HepG2 (cell line): ENCODE measurements at regions not wholly inside any gene's neighbourhood (a gene's known extent, or its start where the extent isn't known, plus 50 kb on each side); places are given as distances from the start of the nearest gene placed in this dataset.

Experiments used
- ATAC-seq: fragments of 200-7000 bp; cut with Tn5 transposase; 3 replicates; pipeline ENCODE4 v1.9.1; 2020; ENCODE audit warnings: mild to moderate bottlenecking, moderate library complexity
- BruUV-seq: library from RNA; stranded (reverse); fragments of 400-500 nt; replicated peaks from 2 replicates; lab custom pipeline; 2021; lab: Mats Ljungman, UMichigan
- CTCF ChIA-PET: fragments of 300-600 bp; formaldehyde crosslinking; extraction: SDS; loops from one replicate; lab custom pipeline; 2021; ENCODE audit warnings: low total read pairs, inconsistent platforms, low intra/inter-chr PET ratio; lab: Yijun Ruan, JAX
- POLR2A ChIA-PET: fragments of 350-600 bp; sonication (Branson Sonifier 250); formaldehyde crosslinking; loops from one replicate; lab custom pipeline; 2020; ENCODE audit warnings: antibody characterized with exemption, inconsistent platforms; lab: Yijun Ruan, JAX
- DNase-seq: peaks from one replicate; pipeline ENCODE4 v3.0.0-alpha.2; 2015; ENCODE audit warnings: low spot score
- FAIRE-seq: peaks from 3 replicates; lab custom pipeline; 2011; peaks lifted over from hg19 to GRCh38; lab: Jason Lieb, UNC
- H2AFZ ChIP-seq: one replicate; pipeline ENCODE4 v1.6.1; 2011; ENCODE audit warnings: low read length, inconsistent platforms
- H3K27ac ChIP-seq: fragments of 300-600 bp; 3 replicates; pipeline ENCODE4 v1.8.0; 2011; ENCODE audit warnings: mixed run types, mild to moderate bottlenecking, mixed read lengths, low read length, inconsistent platforms; ENCODE audit not compliant: insufficient read depth; ENCODE audit errors: extremely low read length
- H3K27me3 ChIP-seq, 2 experiments: fragments of 200-600 bp in 1 of 2; 2 replicates in 1 of 2; 3 replicates in 1 of 2; pipeline versions ENCODE4 v1.6.0 to v1.8.0; 2011; ENCODE audit warnings: low read length in 2 of 2, mild to moderate bottlenecking in 2 of 2, moderate library complexity in 2 of 2, inconsistent platforms in 1 of 2; ENCODE audit not compliant: insufficient read depth in 2 of 2, control insufficient read depth in 1 of 2
- H3K36me3 ChIP-seq, 2 experiments: fragments of 200-600 bp in 1 of 2; replicated peaks in 1 of 2; 2 replicates in 1 of 2; 3 replicates in 1 of 2; pipeline versions ENCODE4 v1.5.1 to v1.8.0; 2011; ENCODE audit warnings: low read length in 2 of 2, inconsistent platforms in 1 of 2; ENCODE audit not compliant: insufficient read depth in 2 of 2, control insufficient read depth in 1 of 2
- H3K4me1 ChIP-seq: 2 replicates; pipeline ENCODE4 v1.5.1; 2012; ENCODE audit warnings: low read length, inconsistent platforms; ENCODE audit not compliant: insufficient read depth
- H3K4me2 ChIP-seq: 2 replicates; pipeline ENCODE4 v1.6.0; 2011; ENCODE audit warnings: low read depth, low read length, inconsistent platforms
- H3K4me3 ChIP-seq, 3 experiments: fragments of 200-600 bp in 1 of 3; sonication (generic), shearing (Covaris generic) in 1 of 3; replicated peaks in 1 of 3; 2 replicates each; pipeline ENCODE4 v1.5.1; 2011 to 2016; ENCODE audit warnings: low read length in 3 of 3, inconsistent platforms in 2 of 3, low read depth in 2 of 3, mild to moderate bottlenecking in 2 of 3, control low read depth in 1 of 3, mixed read lengths in 1 of 3; ENCODE audit not compliant: insufficient read depth in 1 of 3
- H3K79me2 ChIP-seq: one replicate; pipeline ENCODE4 v1.6.1; 2011; ENCODE audit warnings: low read length, inconsistent platforms; ENCODE audit not compliant: insufficient read depth
- H3K9ac ChIP-seq: 2 replicates; pipeline ENCODE4 v1.6.0; 2011; ENCODE audit warnings: mild to moderate bottlenecking, low read depth, low read length, inconsistent platforms; ENCODE audit not compliant: insufficient read depth
- H3K9me3 ChIP-seq: 2 replicates; pipeline ENCODE4 v1.5.1; 2012; ENCODE audit warnings: mild to moderate bottlenecking, low read length
- H4K20me1 ChIP-seq: 2 replicates; pipeline ENCODE4 v1.6.0; 2011; ENCODE audit warnings: inconsistent platforms, mild to moderate bottlenecking, low read length, moderate library complexity; ENCODE audit not compliant: insufficient read depth
- CEBPZ ChIP-seq: IDR thresholded peaks from 2 replicates; pipeline ENCODE4 v1.6.1; 2012; ENCODE audit warnings: low read length, improper control_type of control experiment
- GATAD1 ChIP-seq: IDR thresholded peaks from 2 replicates; pipeline ENCODE4 v1.6.1; 2016; ENCODE audit warnings: missing genetic modification reagents, missing compliant biosample characterization
- HNRNPLL ChIP-seq: fragments of 200-400 bp; formaldehyde crosslinking; IDR thresholded peaks from 2 replicates; pipeline ENCODE4 v1.6.1; 2017; ENCODE audit warnings: mild to moderate bottlenecking, low read depth, low read length; ENCODE audit not compliant: poor library complexity, severe bottlenecking
- KDM5B ChIP-seq: sonication (generic); formaldehyde crosslinking; IDR thresholded peaks from 2 replicates; pipeline ENCODE4 v1.4.0; 2020; ENCODE audit warnings: missing genetic modification reagents, mild to moderate bottlenecking, borderline replicate concordance
- MIER2 ChIP-seq: IDR thresholded peaks from 2 replicates; pipeline ENCODE4 v1.6.1; 2016; ENCODE audit warnings: missing biosample characterization, missing genetic modification reagents
- PHF8 ChIP-seq: sonication (generic); formaldehyde crosslinking; IDR thresholded peaks from 2 replicates; pipeline ENCODE4 v1.5.0; 2020; ENCODE audit warnings: missing genetic modification reagents
- SAFB2 ChIP-seq: sonication (generic); formaldehyde crosslinking; IDR thresholded peaks from 2 replicates; pipeline ENCODE4 v1.5.1; 2020; ENCODE audit warnings: missing genetic modification reagents, low read depth, mild to moderate bottlenecking, borderline replicate concordance
- ZNF263 ChIP-seq: sonication (generic); formaldehyde crosslinking; IDR thresholded peaks from 2 replicates; pipeline ENCODE4 v1.4.0; 2020; ENCODE audit warnings: missing genetic modification reagents
- ZNF543 ChIP-seq: sonication (generic); formaldehyde crosslinking; IDR thresholded peaks from 2 replicates; pipeline ENCODE4 v1.4.0; 2020; ENCODE audit warnings: mild to moderate bottlenecking, missing genetic modification reagents
- ZNF678 ChIP-seq: sonication (generic); formaldehyde crosslinking; IDR thresholded peaks from 2 replicates; pipeline ENCODE4 v1.4.0; 2020; ENCODE audit warnings: mild to moderate bottlenecking, missing genetic modification reagents
- ZNF883 ChIP-seq: sonication (generic); formaldehyde crosslinking; IDR thresholded peaks from 2 replicates; pipeline ENCODE4 v1.5.1; 2020; ENCODE audit warnings: mild to moderate bottlenecking, missing genetic modification reagents; ENCODE audit errors: not compliant biosample characterization
- WGBS: methylation state at CpG from one replicate; pipeline ENCODE4 v1.1.6; 2017; ENCODE audit warnings: low lambda C conversion rate; 5-methylcytosine and 5-hydroxymethylcytosine counted together
- in situ Hi-C: cut with HindIII; loops from 2 replicates; pipeline ENCODE4 v1.10.0; 2017; ENCODE audit warnings: low pct_unique_long_range_greater_than_20kb; ENCODE audit not compliant: extremely low pct_ligation_motif_present
- intact Hi-C: fragments of 100-400 bp; cut with micrococcal nuclease; formaldehyde crosslinking; loops from one replicate; pipeline ENCODE4 v1.10.0; 2022; ENCODE audit not compliant: unreplicated experiment

GRCh38 chr11:25920356-25920755 is 411.6 kb upstream of the ANO3 start:
- Histone ChIP-seq H3K4me3 (no peak overlapping the region), H3K4me1 (no peaks in the 10 kb centered on the region), H3K4me2 (no peak overlapping the region), H3K79me2 (no peaks in the 10 kb centered on the region), H4K20me1 (no peaks in the 10 kb centered on the region), H3K9ac (no peak overlapping the region), H3K9me3 (peaks cover 27% of the 10 kb centered on the region), H3K36me3 (no peaks in the 10 kb centered on the region), H3K27ac (no peak overlapping the region), H3K27me3 (no peaks in the 10 kb centered on the region), H2AFZ (no peak overlapping the region)
- FAIRE-seq (no peak), ATAC-seq (no peak), DNase-seq (no peak)
- intact Hi-C loops: no loop called here
- no TSS peak for BruUV-seq
- WGBS: 3% methylated on average over 1 of the region's 1 CpG
- ChIA-PET CTCF (no interaction called here), POLR2A (no interaction called here)
- TF ChIP-seq HNRNPLL (no peak), GATAD1 (CRISPR knock-in tag) (no peak), ZNF263 (CRISPR knock-in tag) (no peak), KDM5B (no peak), SAFB2 (no peak), ZNF678 (CRISPR knock-in tag) (no peak), ZNF543 (no peak), CEBPZ (no peak), MIER2 (CRISPR knock-in tag) (no peak), ZNF883 (no peak), PHF8 (CRISPR knock-in tag) (no peak)
- in situ Hi-C loops: no loop called here
